ENCODE measurements at regions not wholly inside any gene's neighbourhood (a gene's known extent, or its start where the extent isn't known, plus 50 kb on each side); places are given as distances from the start of the nearest gene placed in this dataset.

GRCh38 chr3:162329514-162329913 is 832.9 kb downstream of the OTOL1 start:
- Mint-ChIP-seq H3K36me3 (ENCODE audit: low read depth) (no peaks in the 10 kb centered on the region), H3K4me1 (ENCODE audit: low read depth) (no peaks in the 10 kb centered on the region), H3K27ac (no peak overlapping the region), H3K4me3 (no peak overlapping the region), H3K9me3 (peaks cover 14% of the 10 kb centered on the region), H3K27me3 (no peaks in the 10 kb centered on the region)

GRCh38 chr3:162332344-162332743 is 835.7 kb downstream of the OTOL1 start:
- no peaks in the 10 kb centered on the region for H3K27me3 Mint-ChIP-seq
- no peak overlapping the region for H3K4me3 Mint-ChIP-seq
- H3K9me3 Mint-ChIP-seq = peaks cover 17% of the 10 kb centered on the region
- H3K27ac Mint-ChIP-seq = no peak overlapping the region
- H3K36me3 Mint-ChIP-seq (ENCODE audit: low read depth) = no peaks in the 10 kb centered on the region
- H3K4me1 Mint-ChIP-seq (ENCODE audit: low read depth) = no peaks in the 10 kb centered on the region

GRCh38 chr3:162334537-162334936 is 837.9 kb downstream of the OTOL1 start:
- Mint-ChIP-seq H3K9me3 (peaks cover 20% of the 10 kb centered on the region), H3K27ac (no peak overlapping the region)

GRCh38 chr3:162337630-162338029 is 841.0 kb downstream of the OTOL1 start:
- no peaks in the 10 kb centered on the region for H3K36me3 Mint-ChIP-seq (ENCODE audit: low read depth)
- no peaks in the 10 kb centered on the region for H3K4me1 Mint-ChIP-seq (ENCODE audit: low read depth)
- peaks cover 25% of the 10 kb centered on the region for H3K9me3 Mint-ChIP-seq
- H3K4me3 Mint-ChIP-seq = no peak overlapping the region
- H3K27me3 Mint-ChIP-seq = no peaks in the 10 kb centered on the region
- H3K27ac Mint-ChIP-seq = no peak overlapping the region

More at GRCh38 chr3:162334537-162334936, 837.9 kb downstream of the OTOL1 start:
- Mint-ChIP-seq H3K4me3 (no peak overlapping the region), H3K36me3 (ENCODE audit: low read depth) (no peaks in the 10 kb centered on the region), H3K4me1 (ENCODE audit: low read depth) (no peaks in the 10 kb centered on the region), H3K27me3 (no peaks in the 10 kb centered on the region)

GRCh38 chr3:162338514-162338913 is 841.9 kb downstream of the OTOL1 start:
- no peaks in the 10 kb centered on the region for H3K36me3 Mint-ChIP-seq (ENCODE audit: low read depth)
- no peaks in the 10 kb centered on the region for H3K4me1 Mint-ChIP-seq (ENCODE audit: low read depth)
- H3K4me3 Mint-ChIP-seq = no peak overlapping the region
- no peak overlapping the region for H3K27ac Mint-ChIP-seq
- H3K9me3 Mint-ChIP-seq = peaks cover 20% of the 10 kb centered on the region
- H3K27me3 Mint-ChIP-seq = no peaks in the 10 kb centered on the region

- no peaks in the 10 kb centered on the region for H3K27me3 Mint-ChIP-seq
- peaks cover 3% of the 10 kb centered on the region for H3K9me3 Mint-ChIP-seq
- H3K36me3 Mint-ChIP-seq (ENCODE audit: low read depth) = no peaks in the 10 kb centered on the region
- no peaks in the 10 kb centered on the region for H3K4me1 Mint-ChIP-seq (ENCODE audit: low read depth)
- no peak overlapping the region for H3K4me3 Mint-ChIP-seq
- no peak overlapping the region for H3K27ac Mint-ChIP-seq
Observed at GRCh38 chr3:162348912-162349311, 852.3 kb downstream of the OTOL1 start.

GRCh38 chr3:162353414-162353813 is 856.8 kb downstream of the OTOL1 start:
- no peaks in the 10 kb centered on the region for H3K36me3 Mint-ChIP-seq (ENCODE audit: low read depth)
- H3K9me3 Mint-ChIP-seq = no peaks in the 10 kb centered on the region
- no peak overlapping the region for H3K27ac Mint-ChIP-seq
- H3K4me3 Mint-ChIP-seq = no peak overlapping the region
- H3K27me3 Mint-ChIP-seq = no peaks in the 10 kb centered on the region
- H3K4me1 Mint-ChIP-seq (ENCODE audit: low read depth) = no peaks in the 10 kb centered on the region

- no peaks in the 10 kb centered on the region for H3K36me3 Mint-ChIP-seq (ENCODE audit: low read depth)
- H3K9me3 Mint-ChIP-seq = no peaks in the 10 kb centered on the region
- no peaks in the 10 kb centered on the region for H3K4me1 Mint-ChIP-seq (ENCODE audit: low read depth)
- H3K27ac Mint-ChIP-seq = no peak overlapping the region
- H3K27me3 Mint-ChIP-seq = no peaks in the 10 kb centered on the region
- no peak overlapping the region for H3K4me3 Mint-ChIP-seq
Observed at GRCh38 chr3:162354356-162354755, 857.7 kb downstream of the OTOL1 start.

- Mint-ChIP-seq H3K27ac (no peak overlapping the region), H3K27me3 (no peaks in the 10 kb centered on the region), H3K4me1 (ENCODE audit: low read depth) (no peaks in the 10 kb centered on the region), H3K9me3 (no peaks in the 10 kb centered on the region), H3K4me3 (no peak overlapping the region), H3K36me3 (ENCODE audit: low read depth) (no peaks in the 10 kb centered on the region)
Observed at GRCh38 chr3:162365066-162365719, 868.6 kb downstream of the OTOL1 start.

GRCh38 chr3:162366166-162366766 is 869.7 kb downstream of the OTOL1 start:
- no peaks in the 10 kb centered on the region for H3K36me3 Mint-ChIP-seq (ENCODE audit: low read depth)
- no peaks in the 10 kb centered on the region for H3K4me1 Mint-ChIP-seq (ENCODE audit: low read depth)
- H3K4me3 Mint-ChIP-seq = no peak overlapping the region
- H3K27me3 Mint-ChIP-seq = no peaks in the 10 kb centered on the region
- no peak overlapping the region for H3K27ac Mint-ChIP-seq
- H3K9me3 Mint-ChIP-seq = no peaks in the 10 kb centered on the region

- H3K4me3 Mint-ChIP-seq = no peak overlapping the region
- no peaks in the 10 kb centered on the region for H3K9me3 Mint-ChIP-seq
- H3K4me1 Mint-ChIP-seq (ENCODE audit: low read depth) = no peaks in the 10 kb centered on the region
- H3K27ac Mint-ChIP-seq = peak overlapping the region; percentile 45
- H3K36me3 Mint-ChIP-seq (ENCODE audit: low read depth) = no peaks in the 10 kb centered on the region
- no peaks in the 10 kb centered on the region for H3K27me3 Mint-ChIP-seq
Observed at GRCh38 chr3:162367429-162368260, 871.0 kb downstream of the OTOL1 start.

- no peaks in the 10 kb centered on the region for H3K27me3 Mint-ChIP-seq
- no peaks in the 10 kb centered on the region for H3K9me3 Mint-ChIP-seq
- no peak overlapping the region for H3K27ac Mint-ChIP-seq
- no peak overlapping the region for H3K4me3 Mint-ChIP-seq
- no peaks in the 10 kb centered on the region for H3K36me3 Mint-ChIP-seq (ENCODE audit: low read depth)
- no peaks in the 10 kb centered on the region for H3K4me1 Mint-ChIP-seq (ENCODE audit: low read depth)
Observed at GRCh38 chr3:162368417-162368816, 871.8 kb downstream of the OTOL1 start.

- Mint-ChIP-seq H3K27ac (no peak overlapping the region), H3K27me3 (no peaks in the 10 kb centered on the region), H3K36me3 (ENCODE audit: low read depth) (no peaks in the 10 kb centered on the region), H3K4me3 (no peak overlapping the region), H3K9me3 (no peaks in the 10 kb centered on the region), H3K4me1 (ENCODE audit: low read depth) (no peaks in the 10 kb centered on the region)
Observed at GRCh38 chr3:162369306-162369705, 872.7 kb downstream of the OTOL1 start.

- Mint-ChIP-seq H3K27me3 (no peaks in the 10 kb centered on the region), H3K4me3 (no peak overlapping the region), H3K4me1 (ENCODE audit: low read depth) (no peaks in the 10 kb centered on the region), H3K27ac (no peak overlapping the region), H3K36me3 (ENCODE audit: low read depth) (no peaks in the 10 kb centered on the region), H3K9me3 (no peaks in the 10 kb centered on the region)
Observed at GRCh38 chr3:162370141-162370540, 873.5 kb downstream of the OTOL1 start.

- peaks cover 11% of the 10 kb centered on the region for H3K9me3 Mint-ChIP-seq
- no peaks in the 10 kb centered on the region for H3K36me3 Mint-ChIP-seq (ENCODE audit: low read depth)
- H3K4me1 Mint-ChIP-seq (ENCODE audit: low read depth) = no peaks in the 10 kb centered on the region
- H3K27me3 Mint-ChIP-seq = no peaks in the 10 kb centered on the region
- H3K4me3 Mint-ChIP-seq = no peak overlapping the region
- H3K27ac Mint-ChIP-seq = no peak overlapping the region
Observed at GRCh38 chr3:162376761-162377160, 880.2 kb downstream of the OTOL1 start.
